ENCODE measurements at regions not wholly inside any gene's neighbourhood (a gene's known extent, or its start where the extent isn't known, plus 50 kb on each side); places are given as distances from the start of the nearest gene placed in this dataset.

DNA sequence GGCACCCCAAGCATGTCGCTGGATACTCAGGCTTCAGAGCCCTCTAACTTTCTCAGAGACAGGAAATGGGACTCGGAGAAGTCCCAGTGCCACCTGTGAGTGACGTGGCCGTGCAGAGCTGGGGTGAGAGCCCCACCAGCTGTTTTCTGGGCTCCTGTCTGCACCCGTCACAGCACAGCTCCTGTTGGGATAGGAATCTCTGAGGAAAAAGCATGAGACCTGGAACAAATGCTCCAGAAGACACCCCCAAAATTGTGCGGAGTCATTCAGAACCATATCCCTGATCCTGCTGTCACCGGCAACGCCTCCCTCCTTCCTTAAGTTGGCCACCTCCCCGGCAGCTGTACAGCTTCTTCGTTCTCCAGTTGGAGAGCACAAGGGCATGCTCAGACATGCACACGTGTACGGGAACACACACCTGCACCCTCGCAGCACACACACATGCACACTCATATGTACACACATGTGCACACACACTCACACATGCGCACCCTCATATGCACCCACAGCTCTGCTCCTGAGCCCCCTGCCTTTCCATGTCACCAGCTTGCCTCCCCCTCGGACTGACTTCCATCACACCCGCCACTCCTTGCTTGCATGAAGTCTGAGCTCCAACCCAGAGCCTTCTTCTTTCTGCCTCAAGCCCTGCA lies 1430.0 kb downstream of the BRD1 start:
- no peaks in the 10 kb centered on the region for H3K9me3 ChIP-seq (ENCODE audit: low read depth)
- in situ Hi-C loops (cut with MboI): no loop called here

DNA sequence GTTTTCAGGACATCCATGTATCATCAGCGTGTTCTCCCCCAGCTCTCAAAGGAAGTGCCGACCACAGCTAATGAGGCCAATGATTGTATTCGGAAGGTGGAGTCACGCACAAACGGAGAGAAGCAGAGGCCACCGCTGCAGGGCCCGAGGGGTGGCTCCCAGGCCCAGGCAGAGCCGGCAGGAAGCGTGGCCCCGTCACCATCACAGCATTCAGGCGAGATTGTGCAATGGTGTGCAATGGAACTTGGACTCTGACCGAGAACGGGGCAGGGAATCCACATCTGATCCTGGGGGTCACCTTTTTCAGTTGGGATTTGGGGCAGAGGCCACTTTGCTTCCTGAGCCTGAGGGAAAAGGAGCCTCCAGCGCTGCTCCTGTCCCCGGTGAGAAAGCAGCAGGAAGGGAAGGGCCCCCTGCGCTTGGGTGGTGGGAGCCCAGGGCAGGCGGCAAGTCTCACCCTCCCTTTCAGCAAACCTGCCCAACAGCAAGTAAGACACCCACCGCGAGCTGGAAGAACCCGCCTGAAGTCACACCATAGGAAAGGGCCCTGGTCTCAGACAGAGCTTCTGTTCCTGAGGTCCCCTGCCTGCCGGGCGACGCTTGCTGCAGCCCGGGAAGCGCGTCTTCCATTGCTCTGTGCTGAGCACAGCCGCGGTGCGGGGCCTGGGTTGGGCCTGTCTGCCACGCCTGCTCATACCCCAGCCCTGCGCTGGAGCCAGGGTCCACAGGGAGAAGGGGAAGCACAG lies 1430.7 kb downstream of the BRD1 start:
- no peaks in the 10 kb centered on the region for H3K9me3 ChIP-seq (ENCODE audit: low read depth)
- no peaks in the 10 kb centered on the region for H3K36me3 ChIP-seq (ENCODE audit: low read depth)
- H3K27ac ChIP-seq: no peak overlapping the region
- 84 to 85% methylated on average over 31 of the region's 31 CpGs for WGBS, 2 experiments (ENCODE audit: low coverage in 1 of 2, low lambda C conversion rate in 2 of 2, missing lambda C conversion rate in 2 of 2)
- no peak overlapping the region for H3K4me3 ChIP-seq
- no peaks in the 10 kb centered on the region for H3K27me3 ChIP-seq (replicated peaks; ENCODE audit: insufficient read depth)
- H3K79me2 ChIP-seq (ENCODE audit: insufficient read depth): no peaks in the 10 kb centered on the region
- H4K20me1 ChIP-seq (ENCODE audit: insufficient read depth): no peaks in the 10 kb centered on the region
- no peak overlapping the region for H2AFZ ChIP-seq
- in situ Hi-C loops (cut with MboI): no loop called here
- H3K9ac ChIP-seq: no peak overlapping the region
- H3K9me2 ChIP-seq (ENCODE audit: insufficient read depth): no peaks in the 10 kb centered on the region
- TF ChIP-seq EZH2 (IDR thresholded peaks at IDR 0.05; ENCODE audit: insufficient read depth, poor library complexity, severe bottlenecking) (no peak), EZH2phosphoT487 (IDR thresholded peaks at IDR 0.05; ENCODE audit: insufficient read depth, low read depth) (no peak)
- DNase-seq: no peak
- no peaks in the 10 kb centered on the region for H3K4me1 ChIP-seq (ENCODE audit: insufficient read depth)
- no peaks in the 10 kb centered on the region for H3F3A ChIP-seq (ENCODE audit: insufficient read depth)
- H3K4me2 ChIP-seq (ENCODE audit: unreplicated experiment): no peak overlapping the region

More for the DNA sequence above, 1430.0 kb downstream of the BRD1 start:
- H3K9me2 ChIP-seq (ENCODE audit: insufficient read depth): no peaks in the 10 kb centered on the region
- no peak overlapping the region for H3K4me2 ChIP-seq (ENCODE audit: unreplicated experiment)
- H3K79me2 ChIP-seq (ENCODE audit: insufficient read depth): no peaks in the 10 kb centered on the region
- no peak for DNase-seq
- no peak for TF ChIP-seq EZH2phosphoT487 (IDR thresholded peaks at IDR 0.05; ENCODE audit: insufficient read depth, low read depth)
- no peak for TF ChIP-seq EZH2 (IDR thresholded peaks at IDR 0.05; ENCODE audit: insufficient read depth, poor library complexity, severe bottlenecking)
- no peak overlapping the region for H3K4me3 ChIP-seq
- no peak overlapping the region for H3K9ac ChIP-seq
- no peaks in the 10 kb centered on the region for H3K27me3 ChIP-seq (replicated peaks; ENCODE audit: insufficient read depth)
- 70 to 74% methylated on average over 16 of the region's 16 CpGs for WGBS, 2 experiments (ENCODE audit: low coverage in 1 of 2, low lambda C conversion rate in 2 of 2, missing lambda C conversion rate in 2 of 2)
- no peak overlapping the region for H3K27ac ChIP-seq
- H3F3A ChIP-seq (ENCODE audit: insufficient read depth): no peaks in the 10 kb centered on the region
- H3K36me3 ChIP-seq (ENCODE audit: low read depth): no peaks in the 10 kb centered on the region
- no peaks in the 10 kb centered on the region for H3K4me1 ChIP-seq (ENCODE audit: insufficient read depth)
- H2AFZ ChIP-seq: no peak overlapping the region
- H4K20me1 ChIP-seq (ENCODE audit: insufficient read depth): no peaks in the 10 kb centered on the region

DNA sequence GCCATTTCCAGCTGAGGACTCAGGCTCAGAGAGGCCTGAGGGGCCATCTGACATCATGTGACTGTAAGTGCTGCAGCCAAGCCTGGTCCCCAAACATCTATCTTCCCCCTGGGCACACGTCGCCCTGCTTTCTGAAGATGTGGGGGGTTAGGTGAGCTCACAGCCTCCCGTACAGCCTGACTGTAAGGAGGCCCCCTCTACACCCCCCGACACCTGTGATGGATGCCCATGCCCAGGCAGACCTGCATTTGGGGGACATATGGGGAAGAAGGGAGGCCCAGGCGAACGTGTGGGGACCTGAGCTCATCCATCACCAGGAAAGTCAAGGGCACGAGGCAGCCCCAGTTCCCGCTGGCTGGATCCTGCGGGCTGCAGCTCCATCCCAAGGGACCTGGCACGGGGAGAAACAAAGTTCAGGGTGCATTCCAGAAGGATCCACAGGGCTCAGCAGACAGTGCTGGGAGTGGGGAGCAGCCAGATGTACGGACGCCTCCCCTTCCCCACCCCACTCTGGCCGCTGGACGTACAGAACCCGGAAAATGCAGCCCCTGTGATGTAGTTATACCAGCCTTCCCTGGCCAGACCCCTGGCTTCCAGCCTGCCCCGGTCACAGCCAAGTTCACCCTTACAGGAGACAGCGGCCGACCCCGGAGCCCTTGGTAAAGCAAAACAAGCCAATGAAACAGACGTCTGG lies 1431.4 kb downstream of the BRD1 start:
- H3K27ac ChIP-seq: no peak overlapping the region
- no peaks in the 10 kb centered on the region for H3K9me2 ChIP-seq (ENCODE audit: insufficient read depth)
- no peaks in the 10 kb centered on the region for H3K36me3 ChIP-seq (ENCODE audit: low read depth)
- H4K20me1 ChIP-seq (ENCODE audit: insufficient read depth): no peaks in the 10 kb centered on the region
- in situ Hi-C loops (cut with MboI): no loop called here
- 59% methylated on average over 18 to 20 of the region's 20 CpGs for WGBS, 2 experiments (ENCODE audit: low coverage in 1 of 2, low lambda C conversion rate in 2 of 2, missing lambda C conversion rate in 2 of 2)
- no peak for DNase-seq
- no peaks in the 10 kb centered on the region for H3K79me2 ChIP-seq (ENCODE audit: insufficient read depth)
- no peak overlapping the region for H3K4me3 ChIP-seq
- no peaks in the 10 kb centered on the region for H3K9me3 ChIP-seq (ENCODE audit: low read depth)
- no peak overlapping the region for H2AFZ ChIP-seq
- H3K4me2 ChIP-seq (ENCODE audit: unreplicated experiment): no peak overlapping the region
- H3K27me3 ChIP-seq (replicated peaks; ENCODE audit: insufficient read depth): no peaks in the 10 kb centered on the region
- H3K4me1 ChIP-seq (ENCODE audit: insufficient read depth): no peaks in the 10 kb centered on the region
- TF ChIP-seq EZH2phosphoT487 (IDR thresholded peaks at IDR 0.05; ENCODE audit: insufficient read depth, low read depth) (no peak), EZH2 (IDR thresholded peaks at IDR 0.05; ENCODE audit: insufficient read depth, poor library complexity, severe bottlenecking) (no peak)
- no peaks in the 10 kb centered on the region for H3F3A ChIP-seq (ENCODE audit: insufficient read depth)
- no peak overlapping the region for H3K9ac ChIP-seq

DNA sequence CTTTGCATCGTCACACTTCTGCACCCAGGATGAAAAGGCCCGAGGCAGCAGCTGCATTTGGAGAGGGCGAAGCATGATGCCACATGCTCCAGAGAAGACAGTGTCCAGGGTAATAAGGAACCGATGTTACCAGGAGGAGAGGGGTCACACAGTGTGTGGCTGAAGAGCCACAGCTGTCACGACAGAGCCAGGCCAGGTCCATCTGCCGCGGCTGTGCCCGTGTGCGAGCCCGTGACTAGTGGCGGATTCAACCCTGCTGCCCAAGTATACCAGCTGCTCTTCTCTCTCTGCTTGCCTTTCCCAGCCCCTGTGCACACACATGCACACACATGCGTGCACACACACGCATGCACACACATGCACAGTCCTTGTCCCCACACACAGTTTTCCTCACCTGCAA lies 1432.5 kb downstream of the BRD1 start:
- no peaks in the 10 kb centered on the region for H4K20me1 ChIP-seq (ENCODE audit: insufficient read depth)
- no peak overlapping the region for H3K4me3 ChIP-seq
- H3K9me3 ChIP-seq (ENCODE audit: low read depth): no peaks in the 10 kb centered on the region
- DNase-seq: no peak
- H3F3A ChIP-seq (ENCODE audit: insufficient read depth): no peaks in the 10 kb centered on the region
- H3K36me3 ChIP-seq (ENCODE audit: low read depth): no peaks in the 10 kb centered on the region
- no peaks in the 10 kb centered on the region for H3K27me3 ChIP-seq (replicated peaks; ENCODE audit: insufficient read depth)
- H3K27ac ChIP-seq: no peak overlapping the region
- H3K4me2 ChIP-seq (ENCODE audit: unreplicated experiment): no peak overlapping the region
- H3K9me2 ChIP-seq (ENCODE audit: insufficient read depth): no peaks in the 10 kb centered on the region
- 58 to 70% methylated on average over 12 to 13 of the region's 13 CpGs for WGBS, 2 experiments (ENCODE audit: low coverage in 1 of 2, low lambda C conversion rate in 2 of 2, missing lambda C conversion rate in 2 of 2)
- H3K4me1 ChIP-seq (ENCODE audit: insufficient read depth): no peaks in the 10 kb centered on the region
- no peak overlapping the region for H2AFZ ChIP-seq
- H3K9ac ChIP-seq: no peak overlapping the region
- in situ Hi-C loops (cut with MboI): no loop called here
- TF ChIP-seq EZH2phosphoT487 (IDR thresholded peaks at IDR 0.05; ENCODE audit: insufficient read depth, low read depth) (no peak), EZH2 (IDR thresholded peaks at IDR 0.05; ENCODE audit: insufficient read depth, poor library complexity, severe bottlenecking) (no peak)
- no peaks in the 10 kb centered on the region for H3K79me2 ChIP-seq (ENCODE audit: insufficient read depth)
